Fibroblast of mammary gland (primary cell): ENCODE measurements at regions not wholly inside any gene's neighbourhood (a gene's known extent, or its start where the extent isn't known, plus 50 kb on each side); places are given as distances from the start of the nearest gene placed in this dataset.
A peak's percentile ranks its signal among the peaks of the same experiment; 100 is the strongest.
"Not testable (repeated sequence)": the region's sequence is repeated elsewhere in the genome, so short reads cannot be mapped to it uniquely, and the experiment has no call there.

ENCODE experiments used
- DNase-seq: peaks from one replicate; pipeline ENCODE4 v3.0.0-alpha.2; 2010; ENCODE audit warnings: low read depth
- H3K4me3 ChIP-seq: 2 replicates; pipeline ENCODE4 v1.5.1; 2011; ENCODE audit warnings: low read depth, mild to moderate bottlenecking, low read length, moderate library complexity; ENCODE audit not compliant: control insufficient read depth
- TF ChIP-seq, protein P1 (sequence below): conservative IDR thresholded peaks from 2 replicates; pipeline ENCODE4 v1.5.1; 2011; ENCODE audit warnings: low read depth, low read length, inconsistent platforms; ENCODE audit not compliant: control insufficient read depth, insufficient read depth

DNA sequence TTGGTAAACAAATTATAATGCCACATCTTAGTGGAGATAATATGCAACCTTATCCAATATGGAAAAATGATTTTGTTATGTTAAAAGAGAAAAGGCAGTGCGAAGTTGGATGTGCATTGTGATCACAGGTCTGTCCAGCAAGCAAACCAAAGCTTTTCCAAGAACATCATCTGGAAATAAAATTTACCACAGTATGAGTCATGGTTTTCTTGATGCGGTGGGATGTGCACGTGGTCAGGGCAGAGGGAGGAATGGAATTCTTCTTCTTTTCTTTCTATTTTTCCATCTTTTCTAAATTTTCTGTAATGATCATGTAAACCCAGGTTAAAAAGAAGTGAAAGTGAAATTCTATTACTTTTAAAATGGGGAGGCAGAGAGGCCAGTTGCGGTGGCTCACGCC is 169.8 kb downstream of the C11orf91 start:
- peak overlapping the region; percentile 3 for H3K4me3 ChIP-seq
- peak; percentile 87 for DNase-seq
- TF ChIP-seq, protein P1, sequence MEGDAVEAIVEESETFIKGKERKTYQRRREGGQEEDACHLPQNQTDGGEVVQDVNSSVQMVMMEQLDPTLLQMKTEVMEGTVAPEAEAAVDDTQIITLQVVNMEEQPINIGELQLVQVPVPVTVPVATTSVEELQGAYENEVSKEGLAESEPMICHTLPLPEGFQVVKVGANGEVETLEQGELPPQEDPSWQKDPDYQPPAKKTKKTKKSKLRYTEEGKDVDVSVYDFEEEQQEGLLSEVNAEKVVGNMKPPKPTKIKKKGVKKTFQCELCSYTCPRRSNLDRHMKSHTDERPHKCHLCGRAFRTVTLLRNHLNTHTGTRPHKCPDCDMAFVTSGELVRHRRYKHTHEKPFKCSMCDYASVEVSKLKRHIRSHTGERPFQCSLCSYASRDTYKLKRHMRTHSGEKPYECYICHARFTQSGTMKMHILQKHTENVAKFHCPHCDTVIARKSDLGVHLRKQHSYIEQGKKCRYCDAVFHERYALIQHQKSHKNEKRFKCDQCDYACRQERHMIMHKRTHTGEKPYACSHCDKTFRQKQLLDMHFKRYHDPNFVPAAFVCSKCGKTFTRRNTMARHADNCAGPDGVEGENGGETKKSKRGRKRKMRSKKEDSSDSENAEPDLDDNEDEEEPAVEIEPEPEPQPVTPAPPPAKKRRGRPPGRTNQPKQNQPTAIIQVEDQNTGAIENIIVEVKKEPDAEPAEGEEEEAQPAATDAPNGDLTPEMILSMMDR, result no peak

DNA sequence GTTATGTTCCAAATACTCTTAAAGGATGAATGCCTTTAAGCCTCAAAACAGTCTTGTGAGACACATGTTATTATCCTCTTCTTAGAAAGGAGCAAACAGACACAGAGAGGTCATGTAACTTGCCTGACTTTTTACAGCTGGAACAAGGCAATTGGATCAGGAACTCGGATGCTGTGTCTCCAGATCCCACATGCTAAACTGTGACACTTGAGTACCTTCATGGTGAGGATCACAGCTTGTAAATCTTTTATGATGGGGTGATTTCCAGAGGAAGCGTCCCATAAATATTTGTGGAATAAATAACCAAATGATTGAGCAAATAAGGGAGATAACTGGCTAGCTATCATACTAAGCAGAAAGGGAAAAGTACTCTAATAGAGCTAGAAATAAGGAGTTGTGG is 171.2 kb downstream of the C11orf91 start:
- no peak for DNase-seq
- no peak overlapping the region for H3K4me3 ChIP-seq
- TF ChIP-seq, protein P1, result no peak

DNA sequence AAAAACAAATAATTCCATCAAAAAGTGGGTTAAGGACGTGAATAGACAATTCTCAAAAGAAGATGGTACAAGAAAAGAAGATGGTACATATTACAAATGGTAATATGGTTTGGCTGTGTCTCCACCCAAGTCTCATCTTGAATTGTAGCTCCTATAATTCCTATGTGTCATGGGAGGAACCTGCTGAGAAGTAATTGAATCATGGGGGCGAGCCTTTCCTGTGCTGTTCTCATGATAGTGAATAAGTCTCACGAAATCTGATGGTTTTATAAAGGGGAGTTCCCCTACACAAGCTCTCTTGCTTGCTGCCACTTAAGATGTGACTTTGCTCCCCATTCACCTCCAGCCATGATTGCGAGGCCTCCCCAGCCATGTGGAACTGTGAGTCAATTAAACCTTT is 172.9 kb downstream of the C11orf91 start:
- not testable (repeated sequence) for H3K4me3 ChIP-seq, DNase-seq

DNA sequence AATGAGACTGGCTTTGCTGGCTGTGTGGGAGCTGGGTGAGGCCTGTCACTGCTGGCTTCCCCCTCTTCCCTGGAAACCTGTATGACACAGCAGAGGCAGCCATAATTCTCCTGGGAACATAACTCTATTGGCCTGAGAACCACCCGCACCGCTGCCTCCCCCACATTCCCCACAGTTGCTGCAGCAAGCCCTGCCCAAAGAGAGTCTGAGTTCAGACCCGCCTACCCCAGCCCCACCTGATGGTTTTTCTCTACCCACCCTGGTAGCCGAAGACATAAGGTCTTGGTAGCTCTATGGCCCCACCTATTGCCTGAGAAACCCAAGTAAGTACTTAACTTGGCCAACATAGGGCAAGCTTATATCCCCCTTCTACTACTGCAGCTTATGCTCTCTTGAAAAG is 174.8 kb downstream of the C11orf91 start:
- TF ChIP-seq, protein P1, result no peak
- no peak for DNase-seq
- no peak overlapping the region for H3K4me3 ChIP-seq

DNA sequence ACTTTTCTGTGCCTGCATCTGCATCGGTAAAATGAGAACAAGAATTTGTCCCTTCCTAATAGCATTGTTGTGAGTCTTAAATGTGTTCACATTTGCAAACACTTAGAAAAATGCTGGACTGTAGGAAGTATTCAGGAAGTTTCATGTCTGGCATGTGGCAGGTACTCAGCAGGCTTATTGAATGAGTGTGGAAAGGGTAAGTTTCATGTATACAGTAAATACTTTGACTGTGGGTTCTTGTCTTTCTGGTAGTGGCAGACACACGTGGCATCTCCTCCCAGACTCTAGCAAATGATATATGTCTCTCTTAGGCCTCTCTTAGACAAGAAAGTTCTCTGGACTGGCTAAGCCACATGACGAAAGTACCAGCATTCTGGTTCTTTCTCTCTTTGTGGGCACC is 179.2 kb downstream of the C11orf91 start:
- no peak overlapping the region for H3K4me3 ChIP-seq
- TF ChIP-seq, protein P1, result no peak
- DNase-seq, result no peak

DNA sequence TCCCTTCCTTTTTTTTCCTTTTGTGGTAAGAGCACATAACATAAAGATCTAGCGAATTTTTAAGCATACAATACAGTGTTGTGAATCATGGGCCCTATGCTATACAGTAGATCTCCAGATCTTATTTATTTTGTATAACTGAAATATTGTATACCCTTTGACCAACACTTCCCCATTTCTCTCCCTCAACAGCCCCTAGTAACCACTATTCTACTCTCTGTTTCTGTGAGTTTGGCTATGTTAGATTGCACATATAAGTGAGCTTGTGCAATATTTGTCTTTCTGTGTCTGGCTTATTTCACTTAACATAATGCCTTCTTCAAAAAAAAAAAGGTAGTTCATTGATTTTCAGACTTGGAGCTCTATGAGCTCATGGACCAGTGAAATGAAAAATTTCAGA is 180.5 kb downstream of the C11orf91 start:
- DNase-seq, result no peak
- TF ChIP-seq, protein P1, result no peak
- no peak overlapping the region for H3K4me3 ChIP-seq

DNA sequence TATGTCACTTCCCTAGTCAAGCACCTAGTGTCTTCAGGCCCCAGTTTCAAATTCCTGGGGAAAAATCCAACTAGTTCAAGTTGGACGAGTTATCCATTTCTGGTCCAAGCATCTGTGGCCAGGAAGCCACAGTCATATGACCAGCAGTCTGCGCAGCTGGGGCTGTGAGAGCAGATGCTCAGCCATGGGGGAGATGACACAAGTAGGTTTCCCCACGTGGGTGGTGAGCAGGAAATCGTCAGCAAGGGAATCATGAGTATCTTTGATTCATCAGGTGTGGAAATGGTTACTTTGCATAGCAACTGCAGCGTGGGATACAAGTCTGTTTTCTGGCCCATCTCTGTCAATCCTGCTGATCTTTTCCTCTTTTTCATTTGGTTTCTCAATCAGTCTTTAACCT is 185.3 kb downstream of the C11orf91 start:
- peak; percentile 96 for DNase-seq
- H3K4me3 ChIP-seq, result no peak overlapping the region
- TF ChIP-seq, protein P1, result no peak
